HUES64 (cell line): ENCODE measurements at regions not wholly inside any gene's neighbourhood (a gene's known extent, or its start where the extent isn't known, plus 50 kb on each side); places are given as distances from the start of the nearest gene placed in this dataset.
"Not testable (repeated sequence)": the region's sequence is repeated elsewhere in the genome, so short reads cannot be mapped to it uniquely, and the experiment has no call there.

Experiments
- H3K27ac ChIP-seq: 2 replicates; pipeline ENCODE4 v1.7.0; 2013; ENCODE audit warnings: low read depth, low read length, inconsistent platforms
- H3K27me3 ChIP-seq: 2 replicates; pipeline ENCODE4 v1.6.1; 2013; ENCODE audit warnings: mild to moderate bottlenecking, low read length; ENCODE audit not compliant: insufficient read depth
- H3K36me3 ChIP-seq: 2 replicates; pipeline ENCODE4 v1.6.1; 2013; ENCODE audit warnings: mild to moderate bottlenecking, low read length; ENCODE audit not compliant: insufficient read depth
- H3K4me1 ChIP-seq: 2 replicates; pipeline ENCODE4 v1.6.1; 2013; ENCODE audit warnings: mild to moderate bottlenecking, low read length, moderate library complexity; ENCODE audit not compliant: insufficient read depth
- H3K4me3 ChIP-seq: 2 replicates; pipeline ENCODE4 v1.5.1; 2013; ENCODE audit warnings: mild to moderate bottlenecking, low read length, moderate library complexity
- H3K9ac ChIP-seq: 2 replicates; pipeline ENCODE4 v1.6.1; 2013; ENCODE audit warnings: mild to moderate bottlenecking, low read depth, low read length
- H3K9me3 ChIP-seq: 2 replicates; pipeline ENCODE4 v1.6.1; 2013; ENCODE audit warnings: low read depth, low read length; ENCODE audit not compliant: insufficient read depth
- WGBS: fragments of 150-250, 120-280 bp; methylation state at CpG from one replicate; pipeline ENCODE4 v1.1.7; 2013; ENCODE audit warnings: missing lambda C conversion rate; 5-methylcytosine and 5-hydroxymethylcytosine counted together

DNA sequence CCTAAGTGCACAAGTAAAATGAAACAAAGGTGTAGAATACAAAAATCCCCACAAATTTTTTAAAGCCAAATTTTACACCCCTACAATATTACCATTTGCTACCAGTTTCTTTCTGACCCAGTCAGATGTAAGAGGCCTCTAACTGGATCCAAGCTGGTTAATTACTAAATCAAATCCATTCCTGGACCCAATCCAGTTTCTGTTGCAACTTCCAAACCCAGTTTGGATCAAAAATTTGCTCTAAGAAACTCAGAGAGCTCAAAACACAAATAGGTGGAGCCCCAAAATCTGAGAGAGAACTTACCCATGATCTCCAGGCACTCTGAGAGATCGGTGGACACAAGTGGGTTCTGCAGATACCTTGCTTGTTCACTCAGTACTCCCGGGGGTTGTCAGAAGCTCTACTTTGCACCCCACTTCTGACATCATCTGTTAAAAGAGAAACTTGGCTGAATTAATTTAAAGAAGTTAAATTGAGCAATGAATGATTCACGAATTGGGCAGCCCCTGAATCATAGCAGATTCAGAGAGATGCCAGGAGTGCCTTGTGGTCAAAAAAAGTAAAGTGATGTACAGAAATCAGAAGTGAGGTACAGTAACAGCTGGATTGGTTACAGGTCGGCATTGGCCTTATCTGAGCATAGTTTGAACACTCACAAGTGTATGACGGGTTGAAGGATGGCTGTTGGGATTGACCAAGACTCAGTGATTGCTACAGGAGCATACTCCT is 448.0 kb downstream of the KCNT2 start:
- Histone ChIP-seq H3K36me3 (no peaks in the 10 kb centered on the region), H3K9me3 (no peaks in the 10 kb centered on the region), H3K27ac (no peak overlapping the region), H3K9ac (no peak overlapping the region), H3K4me3 (no peak overlapping the region), H3K27me3 (no peaks in the 10 kb centered on the region), H3K4me1 (no peaks in the 10 kb centered on the region)
- WGBS, result 94% methylated on average over 5 of the region's 5 CpGs

- no peaks in the 10 kb centered on the region for H3K9me3 ChIP-seq
- H3K36me3 ChIP-seq, result no peaks in the 10 kb centered on the region
- no peak overlapping the region for H3K27ac ChIP-seq
- no peak overlapping the region for H3K9ac ChIP-seq
- H3K27me3 ChIP-seq, result no peaks in the 10 kb centered on the region
- H3K4me3 ChIP-seq, result no peak overlapping the region
- no peaks in the 10 kb centered on the region for H3K4me1 ChIP-seq
- 97% methylated on average over 2 of the region's 2 CpGs for WGBS
Observed at GRCh38 chr1:196155586-196155985, 452.7 kb downstream of the KCNT2 start.

DNA sequence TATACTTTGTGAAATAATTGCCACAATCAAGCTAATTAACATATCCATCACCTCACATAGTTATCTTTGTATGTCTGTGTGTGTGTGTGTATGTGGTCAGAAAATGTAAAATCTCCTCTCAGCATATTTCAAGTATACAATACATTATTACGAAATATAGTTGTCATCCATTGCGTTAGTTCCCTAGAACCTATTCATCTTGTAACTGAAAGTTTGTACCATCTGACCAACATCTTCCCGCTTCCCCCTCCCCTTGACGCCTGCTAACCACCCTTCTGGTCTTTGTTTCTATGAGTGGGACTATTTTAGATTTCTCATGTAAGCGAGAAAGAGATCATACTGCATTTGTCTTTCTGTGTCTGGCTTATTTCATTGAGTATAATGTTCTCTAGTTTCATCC is 455.3 kb downstream of the KCNT2 start:
- Histone ChIP-seq H3K4me1 (no peaks in the 10 kb centered on the region), H3K9ac (no peak overlapping the region), H3K27me3 (no peaks in the 10 kb centered on the region), H3K36me3 (no peaks in the 10 kb centered on the region), H3K9me3 (no peaks in the 10 kb centered on the region), H3K4me3 (no peak overlapping the region), H3K27ac (no peak overlapping the region)
- WGBS, result 100% methylated on average over 2 of the region's 5 CpGs

- Histone ChIP-seq H3K4me1 (no peaks in the 10 kb centered on the region), H3K36me3 (no peaks in the 10 kb centered on the region), H3K9me3 (no peaks in the 10 kb centered on the region), H3K27ac (no peak overlapping the region), H3K27me3 (no peaks in the 10 kb centered on the region), H3K4me3 (no peak overlapping the region), H3K9ac (no peak overlapping the region)
- WGBS, result 100% methylated on average over 3 of the region's 3 CpGs
Observed at GRCh38 chr1:196152086-196152485, 456.2 kb downstream of the KCNT2 start.

DNA sequence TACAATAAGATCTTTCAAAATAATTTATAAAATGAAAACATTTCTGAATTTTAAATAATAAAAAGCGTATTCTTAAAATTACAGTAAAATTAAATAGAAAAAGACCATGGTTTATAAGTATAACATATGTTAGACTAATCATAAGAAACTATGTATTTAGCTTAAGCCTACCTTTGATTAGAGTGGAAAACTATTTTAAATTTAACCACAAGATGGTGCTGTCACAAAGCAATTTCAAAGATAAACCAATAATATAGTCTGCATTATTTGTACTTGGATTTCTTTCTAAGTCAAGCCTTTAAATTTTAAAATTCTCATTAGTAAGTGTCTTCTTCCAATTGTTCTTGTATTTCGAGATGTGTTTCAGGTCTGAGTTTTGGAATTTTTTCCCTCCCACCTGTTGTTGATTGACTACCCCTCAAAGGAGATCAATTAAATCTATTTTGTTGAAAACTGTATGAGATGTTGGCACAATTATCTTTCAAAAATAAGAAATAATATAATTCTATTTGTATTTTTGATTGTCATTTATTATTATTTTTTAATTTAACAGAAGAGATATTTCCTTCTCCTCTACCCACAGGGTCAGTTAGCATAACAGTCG is 459.8 kb downstream of the KCNT2 start:
- no peaks in the 10 kb centered on the region for H3K27me3 ChIP-seq
- WGBS, result 92% methylated on average over 1 of the region's 3 CpGs
- no peak overlapping the region for H3K9ac ChIP-seq
- no peaks in the 10 kb centered on the region for H3K4me1 ChIP-seq
- no peaks in the 10 kb centered on the region for H3K9me3 ChIP-seq
- H3K36me3 ChIP-seq, result no peaks in the 10 kb centered on the region
- H3K27ac ChIP-seq, result no peak overlapping the region
- no peak overlapping the region for H3K4me3 ChIP-seq

DNA sequence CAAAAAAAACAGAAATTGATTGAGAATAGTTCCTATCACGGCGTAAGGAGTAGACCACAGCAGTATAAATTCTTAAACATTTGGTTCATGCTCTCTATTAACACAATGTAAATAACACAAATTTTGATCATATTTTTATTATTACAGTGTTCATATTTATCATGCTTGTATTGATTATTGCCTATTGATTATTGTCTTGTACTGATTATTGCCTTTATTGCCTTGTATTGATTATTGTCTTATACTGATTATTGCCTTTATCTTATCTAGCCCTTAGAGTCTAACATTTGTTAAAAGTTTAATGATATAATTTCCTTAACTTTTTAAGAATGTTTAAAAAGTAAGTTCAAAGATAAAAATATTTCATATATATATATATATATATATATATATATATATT is 460.7 kb downstream of the KCNT2 start:
- H3K9me3 ChIP-seq, result no peaks in the 10 kb centered on the region
- no peak overlapping the region for H3K27ac ChIP-seq
- no peak overlapping the region for H3K9ac ChIP-seq
- no peaks in the 10 kb centered on the region for H3K27me3 ChIP-seq
- no peak overlapping the region for H3K4me3 ChIP-seq
- 100% methylated on average over 2 of the region's 2 CpGs for WGBS
- no peaks in the 10 kb centered on the region for H3K36me3 ChIP-seq
- peaks cover 4% of the 10 kb centered on the region; the same call in 1 of the 2 replicates for H3K4me1 ChIP-seq

DNA sequence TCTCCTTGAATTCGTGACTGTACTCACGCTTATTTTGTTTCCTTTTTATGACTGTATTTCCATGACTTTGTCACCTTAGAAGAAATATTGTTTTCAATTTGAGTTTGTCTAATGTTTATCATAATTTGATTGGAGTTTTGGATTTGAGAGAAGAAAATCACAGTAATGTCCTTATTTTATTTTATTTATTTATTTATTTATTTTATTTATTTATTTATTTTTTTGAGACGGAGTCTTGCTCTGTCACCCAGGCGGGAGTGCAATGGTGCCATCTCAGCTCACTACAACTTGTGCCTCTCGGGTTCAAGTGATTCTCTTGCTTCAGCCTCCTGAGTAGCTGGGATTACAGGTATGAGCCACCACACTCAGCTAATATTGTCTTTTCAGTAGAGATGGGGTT is 463.1 kb downstream of the KCNT2 start:
- H3K27ac ChIP-seq, H3K36me3 ChIP-seq, H3K9me3 ChIP-seq, H3K9ac ChIP-seq, H3K4me3 ChIP-seq, H3K27me3 ChIP-seq: not testable (repeated sequence)
- 97% methylated on average over 5 of the region's 5 CpGs for WGBS
- H3K4me1 ChIP-seq, result peaks cover 19% of the 10 kb centered on the region; the same call in 1 of the 2 replicates

GRCh38 chr1:196144588-196144987 is 463.7 kb downstream of the KCNT2 start:
- WGBS, result 94% methylated on average over 1 of the region's 1 CpG
- Histone ChIP-seq H3K36me3 (no peaks in the 10 kb centered on the region), H3K27me3 (no peaks in the 10 kb centered on the region), H3K27ac (no peak overlapping the region), H3K9me3 (no peaks in the 10 kb centered on the region), H3K9ac (no peak overlapping the region), H3K4me1 (peaks cover 19% of the 10 kb centered on the region; the same call in 1 of the 2 replicates), H3K4me3 (no peak overlapping the region)

DNA sequence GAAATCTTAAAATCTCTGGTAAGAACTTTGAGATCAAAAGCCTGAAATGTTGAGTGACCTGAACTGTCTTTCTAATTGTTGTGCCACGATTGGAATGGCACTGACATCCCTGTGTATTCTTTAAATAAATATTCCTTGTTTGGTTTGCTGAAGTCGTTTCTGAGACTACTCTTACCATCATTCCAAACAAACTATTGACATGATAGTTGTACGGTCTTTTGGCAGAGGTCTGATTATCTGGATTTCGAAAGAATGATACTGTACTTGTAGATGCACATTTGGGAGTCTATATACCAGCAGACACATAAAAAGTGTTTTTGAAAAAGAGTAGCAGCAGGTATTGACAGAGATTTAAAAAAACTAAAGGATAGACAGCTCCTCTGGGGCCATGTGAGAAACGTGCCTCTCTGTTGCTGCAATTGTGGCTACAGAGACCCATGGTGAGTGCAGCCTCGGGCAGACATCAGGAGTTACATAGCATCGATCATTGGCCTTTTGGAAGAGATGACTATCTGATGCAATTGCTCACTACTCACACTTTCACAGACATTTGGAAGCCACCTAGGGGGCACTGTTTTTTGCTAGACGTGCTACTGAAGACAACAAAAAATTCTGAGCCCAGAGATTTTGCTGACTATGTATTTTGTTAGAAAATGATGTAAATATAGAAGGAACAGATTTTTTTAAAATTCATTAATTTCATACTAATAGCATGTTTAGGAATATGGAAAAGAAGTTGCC is 464.5 kb downstream of the KCNT2 start:
- Histone ChIP-seq H3K4me1 (peaks cover 19% of the 10 kb centered on the region; the same call in 1 of the 2 replicates), H3K27me3 (no peaks in the 10 kb centered on the region), H3K9ac (no peak overlapping the region), H3K4me3 (no peak overlapping the region), H3K27ac (no peak overlapping the region), H3K36me3 (no peaks in the 10 kb centered on the region), H3K9me3 (no peaks in the 10 kb centered on the region)
- WGBS, result 77% methylated on average over 7 of the region's 8 CpGs

GRCh38 chr1:196142111-196142640 is 466.1 kb downstream of the KCNT2 start:
- H3K4me1 ChIP-seq, result peaks cover 19% of the 10 kb centered on the region; the same call in 1 of the 2 replicates
- no peak overlapping the region for H3K4me3 ChIP-seq
- H3K9me3 ChIP-seq, result no peaks in the 10 kb centered on the region
- no peaks in the 10 kb centered on the region for H3K36me3 ChIP-seq
- 74% methylated on average over 1 of the region's 2 CpGs for WGBS
- H3K27me3 ChIP-seq, result no peaks in the 10 kb centered on the region
- no peak overlapping the region for H3K9ac ChIP-seq
- no peak overlapping the region for H3K27ac ChIP-seq

- peaks cover 5% of the 10 kb centered on the region; the same call in 1 of the 2 replicates for H3K4me1 ChIP-seq
- no peak overlapping the region for H3K9ac ChIP-seq
- no peaks in the 10 kb centered on the region for H3K9me3 ChIP-seq
- no peaks in the 10 kb centered on the region for H3K27me3 ChIP-seq
- H3K36me3 ChIP-seq, result no peaks in the 10 kb centered on the region
- no peak overlapping the region for H3K4me3 ChIP-seq
- H3K27ac ChIP-seq, result no peak overlapping the region
- WGBS, result 91% methylated on average over 4 of the region's 4 CpGs
Observed at GRCh38 chr1:196136396-196136795, 471.8 kb downstream of the KCNT2 start.
